Mucosa of rectum (tissue), 2 donors: ENCODE measurements at regions not wholly inside any gene's neighbourhood (a gene's known extent, or its start where the extent isn't known, plus 50 kb on each side); places are given as distances from the start of the nearest gene placed in this dataset.
"Not testable (repeated sequence)": the region's sequence is repeated elsewhere in the genome, so short reads cannot be mapped to it uniquely, and the experiment has no call there.

ENCODE experiments used
- H3K27ac ChIP-seq, 2 donors: one replicate each; pipeline ENCODE4 v1.7.0; 2013; ENCODE audit warnings: inconsistent platforms in 2 of 2, low read depth in 2 of 2, low read length in 2 of 2
- H3K27me3 ChIP-seq, 2 donors: one replicate each; pipeline ENCODE4 v1.7.0; 2013; ENCODE audit warnings: low read length in 2 of 2; ENCODE audit not compliant: control insufficient read depth in 2 of 2, insufficient read depth in 2 of 2
- H3K36me3 ChIP-seq, 2 donors: one replicate each; pipeline ENCODE4 v1.7.0; 2013; ENCODE audit warnings: low read length in 2 of 2; ENCODE audit not compliant: control insufficient read depth in 2 of 2, insufficient read depth in 2 of 2
- H3K4me1 ChIP-seq, 2 donors: one replicate each; pipeline ENCODE4 v1.7.0; 2013; ENCODE audit warnings: low read length in 2 of 2, mild to moderate bottlenecking in 1 of 2; ENCODE audit not compliant: control insufficient read depth in 2 of 2, insufficient read depth in 2 of 2
- H3K4me3 ChIP-seq, 2 donors: one replicate each; pipeline ENCODE4 v1.7.0; 2013; ENCODE audit warnings: low read length in 2 of 2
- H3K9ac ChIP-seq, 2 donors: one replicate each; pipeline ENCODE4 v1.7.0; 2013; ENCODE audit warnings: low read length in 2 of 2, low read depth in 1 of 2, mild to moderate bottlenecking in 1 of 2
- H3K9me3 ChIP-seq, 2 donors: one replicate each; pipeline ENCODE4 v1.7.0; 2013; ENCODE audit warnings: low read length in 2 of 2; ENCODE audit not compliant: control insufficient read depth in 2 of 2
- donor health status: healthy.
- donor health status: Normal muscosa, but diverticular disease.

DNA sequence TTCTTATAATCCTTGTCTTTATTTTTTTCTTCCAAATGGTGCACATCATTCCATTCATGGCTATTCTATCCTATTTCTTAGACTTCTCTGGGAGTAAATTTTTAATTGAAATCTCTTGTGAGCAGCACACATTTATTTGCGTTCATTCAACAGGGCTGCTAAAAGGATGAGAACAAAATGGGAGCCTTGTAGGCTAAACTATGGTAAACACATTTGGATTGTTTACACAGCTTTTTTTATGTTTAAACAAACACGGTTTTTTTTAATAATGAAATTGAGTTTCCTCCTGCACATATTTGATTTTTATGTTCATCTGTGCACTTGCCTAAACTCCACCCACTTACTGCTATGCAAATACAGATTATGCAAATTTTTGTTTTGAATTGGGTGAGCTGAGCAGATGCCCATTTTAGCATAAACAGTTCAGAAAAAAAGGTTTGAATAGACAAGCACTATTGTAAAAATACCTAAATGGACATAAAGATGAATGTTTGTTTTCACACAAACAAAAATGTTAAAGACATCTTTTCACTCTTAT, 92.0 kb downstream of the OLIG3 start:
- Histone ChIP-seq H3K9me3 (no peaks in the 10 kb centered on the region), H3K36me3 (no peaks in the 10 kb centered on the region), H3K4me3 (no peak overlapping the region), H3K4me1 (no peaks in the 10 kb centered on the region), H3K27ac (no peak overlapping the region), H3K9ac (no peak overlapping the region), H3K27me3 (no peaks in the 10 kb centered on the region)

GRCh38 chr6:137401088-137401487, 93.1 kb downstream of the OLIG3 start:
- no peak overlapping the region for H3K9ac ChIP-seq
- no peaks in the 10 kb centered on the region for H3K27me3 ChIP-seq
- no peaks in the 10 kb centered on the region for H3K4me1 ChIP-seq
- H3K9me3 ChIP-seq = no peaks in the 10 kb centered on the region
- no peak overlapping the region for H3K27ac ChIP-seq
- no peak overlapping the region for H3K4me3 ChIP-seq
- no peaks in the 10 kb centered on the region for H3K36me3 ChIP-seq

DNA sequence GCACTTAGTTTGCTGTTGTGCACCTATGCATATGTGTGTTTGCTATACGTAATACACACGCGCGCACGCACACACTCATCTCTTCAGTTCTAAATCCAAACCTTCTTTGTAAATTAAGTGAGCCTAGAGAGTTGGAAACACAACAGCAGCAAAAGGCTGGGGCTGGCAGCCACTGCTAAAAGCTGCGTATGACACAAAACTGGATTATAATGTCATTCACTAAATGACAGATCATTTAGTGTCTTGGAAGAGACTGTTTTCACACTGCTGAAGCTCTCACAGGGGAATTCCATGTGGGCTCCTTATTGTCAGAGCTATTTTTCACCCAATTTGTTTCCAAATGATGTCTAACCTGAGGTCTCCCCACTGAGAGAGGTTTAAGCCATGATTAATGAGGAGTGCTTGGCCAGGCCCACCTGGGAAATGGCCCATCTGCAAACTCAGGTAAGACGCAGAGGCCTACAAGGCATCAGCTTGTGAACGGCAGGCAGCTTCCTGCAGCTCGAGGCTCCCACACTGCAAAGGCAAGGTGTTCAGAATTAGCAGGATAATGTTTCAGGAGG, 94.2 kb downstream of the OLIG3 start:
- H3K4me3 ChIP-seq = no peak overlapping the region
- no peaks in the 10 kb centered on the region for H3K9me3 ChIP-seq
- H3K9ac ChIP-seq = no peak overlapping the region
- H3K4me1 ChIP-seq = no peaks in the 10 kb centered on the region
- H3K27ac ChIP-seq = no peak overlapping the region
- no peaks in the 10 kb centered on the region for H3K27me3 ChIP-seq
- no peaks in the 10 kb centered on the region for H3K36me3 ChIP-seq

DNA sequence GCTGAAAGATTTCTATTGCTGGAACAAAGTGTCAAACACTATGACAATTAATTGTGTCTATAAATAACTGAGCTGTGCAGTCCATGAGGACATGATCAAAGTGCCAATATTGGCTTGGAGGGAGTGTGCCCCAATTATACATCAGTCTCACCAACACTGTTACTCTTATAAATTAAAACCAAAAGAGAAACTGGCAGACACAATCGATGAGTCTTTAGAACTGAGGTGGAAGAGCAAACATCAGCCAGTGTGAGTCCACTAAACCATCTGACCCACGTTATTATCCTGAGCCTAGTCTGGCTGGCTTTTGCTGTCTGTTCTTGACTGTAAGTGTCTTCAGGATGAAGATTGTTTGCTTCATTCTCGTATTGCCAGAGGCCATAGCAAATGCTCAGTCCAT, 98.9 kb downstream of the OLIG3 start:
- H3K27ac ChIP-seq = no peak overlapping the region
- H3K27me3 ChIP-seq = no peaks in the 10 kb centered on the region
- H3K4me1 ChIP-seq = peaks cover 0 to 3% of the 10 kb centered on the region in 2 donors
- no peaks in the 10 kb centered on the region for H3K36me3 ChIP-seq
- H3K9ac ChIP-seq = no peak overlapping the region
- H3K4me3 ChIP-seq = no peak overlapping the region
- H3K9me3 ChIP-seq = no peaks in the 10 kb centered on the region

- H3K4me3 ChIP-seq = no peak overlapping the region
- H3K9ac ChIP-seq = no peak overlapping the region
- no peaks in the 10 kb centered on the region for H3K36me3 ChIP-seq
- H3K27me3 ChIP-seq = no peaks in the 10 kb centered on the region
- H3K9me3 ChIP-seq = no peaks in the 10 kb centered on the region
- H3K4me1 ChIP-seq = peaks cover 6 to 7% of the 10 kb centered on the region in 2 donors
- H3K27ac ChIP-seq = no peak overlapping the region
Observed at GRCh38 chr6:137391061-137391814, 103.0 kb downstream of the OLIG3 start.

- H3K36me3 ChIP-seq = no peaks in the 10 kb centered on the region
- H3K4me3 ChIP-seq = no peak overlapping the region
- peaks cover 6 to 7% of the 10 kb centered on the region in 2 donors for H3K4me1 ChIP-seq
- H3K27me3 ChIP-seq = no peaks in the 10 kb centered on the region
- no peaks in the 10 kb centered on the region for H3K9me3 ChIP-seq
- no peak overlapping the region for H3K9ac ChIP-seq
- H3K27ac ChIP-seq = no peak overlapping the region
Observed at GRCh38 chr6:137390334-137390733, 103.9 kb downstream of the OLIG3 start.

DNA sequence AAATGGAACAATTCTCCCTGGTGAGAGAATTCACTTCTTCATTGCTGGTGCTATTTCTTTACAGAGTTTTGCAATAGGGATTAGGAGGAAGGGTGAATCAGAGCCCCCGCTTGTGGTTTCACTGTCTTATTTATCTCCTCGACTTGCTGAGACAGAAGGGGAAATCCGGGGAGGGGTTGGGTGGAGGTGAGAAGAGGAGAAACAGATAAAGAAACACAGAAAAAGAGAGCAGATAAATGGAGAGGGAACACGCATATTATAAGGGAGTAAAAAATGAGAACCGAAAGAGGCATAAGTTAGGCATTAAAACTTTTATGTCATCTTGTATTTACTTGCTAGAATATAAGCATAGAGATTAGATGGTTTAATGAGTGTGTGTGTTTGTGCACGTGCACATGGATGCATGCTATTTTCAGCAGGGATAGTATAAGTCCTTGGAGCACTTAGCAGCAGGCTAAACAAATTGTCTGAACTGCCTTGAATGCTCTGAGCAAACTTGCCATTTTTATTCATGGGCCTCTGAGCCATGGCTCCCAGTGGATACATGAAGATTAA, 105.0 kb downstream of the OLIG3 start:
- H3K27me3 ChIP-seq = no peaks in the 10 kb centered on the region
- no peaks in the 10 kb centered on the region for H3K9me3 ChIP-seq
- H3K4me3 ChIP-seq = no peak overlapping the region
- no peaks in the 10 kb centered on the region for H3K36me3 ChIP-seq
- peak overlapping the region in 1 of 2 donors; percentile 2 for H3K27ac ChIP-seq
- peaks cover 6 to 7% of the 10 kb centered on the region in 2 donors for H3K4me1 ChIP-seq
- H3K9ac ChIP-seq = no peak overlapping the region

DNA sequence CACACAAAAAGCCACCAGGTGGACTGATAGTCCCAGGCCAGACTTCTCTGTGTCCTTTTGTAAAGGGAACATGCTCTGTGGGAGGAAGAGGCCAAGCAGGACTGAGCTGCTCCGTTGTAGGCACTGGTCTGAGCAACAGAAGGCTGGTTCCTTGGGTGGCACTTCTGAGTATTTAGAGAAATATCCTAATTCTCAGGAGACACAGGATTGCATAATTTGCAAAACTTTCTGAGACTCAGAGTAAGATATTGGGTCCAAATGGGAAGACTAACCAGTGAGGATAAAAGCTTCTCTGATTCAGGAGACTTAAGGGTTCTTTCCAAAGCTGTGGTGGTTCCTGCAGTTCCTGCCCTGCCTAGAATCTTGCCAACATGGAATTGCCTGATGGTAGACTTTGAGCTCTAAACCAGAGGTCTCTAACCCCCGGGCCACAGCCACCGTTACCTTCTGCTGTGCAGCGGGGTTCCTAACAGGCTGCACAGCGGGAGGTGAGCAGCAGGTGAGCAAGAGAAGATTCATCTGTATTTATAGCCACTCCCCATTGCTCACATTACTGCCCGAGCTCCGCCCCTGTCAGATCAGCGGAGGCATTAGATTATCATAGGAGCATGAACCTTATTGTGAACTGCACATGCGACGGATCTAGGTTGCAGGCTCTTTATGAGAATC, 107.0 kb downstream of the OLIG3 start:
- no peak overlapping the region for H3K27ac ChIP-seq
- no peaks in the 10 kb centered on the region for H3K36me3 ChIP-seq
- no peak overlapping the region for H3K4me3 ChIP-seq
- no peak overlapping the region for H3K9ac ChIP-seq
- peaks cover 6 to 7% of the 10 kb centered on the region in 2 donors for H3K4me1 ChIP-seq
- H3K9me3 ChIP-seq = no peaks in the 10 kb centered on the region
- H3K27me3 ChIP-seq = no peaks in the 10 kb centered on the region

- not testable (repeated sequence) for H3K4me3 ChIP-seq, H3K9me3 ChIP-seq, H3K27me3 ChIP-seq, H3K9ac ChIP-seq, H3K27ac ChIP-seq, H3K4me1 ChIP-seq, H3K36me3 ChIP-seq
Observed at GRCh38 chr6:137383287-137383686, 110.9 kb downstream of the OLIG3 start.

- Histone ChIP-seq H3K27me3 (no peaks in the 10 kb centered on the region), H3K9me3 (peaks cover 0 to 4% of the 10 kb centered on the region in 2 donors), H3K36me3 (no peaks in the 10 kb centered on the region), H3K9ac (no peak overlapping the region), H3K27ac (no peak overlapping the region), H3K4me3 (no peak overlapping the region), H3K4me1 (no peaks in the 10 kb centered on the region)
Observed at GRCh38 chr6:137378090-137378369, 116.2 kb downstream of the OLIG3 start.
